GM12878 (cell line): ENCODE measurements at regions not wholly inside any gene's neighbourhood (a gene's known extent, or its start where the extent isn't known, plus 50 kb on each side); places are given as distances from the start of the nearest gene placed in this dataset.

Experiments
- BHLHE40 ChIP-seq, 2 experiments: fragments of 450-650 bp in 1 of 2; IDR thresholded peaks; 2 replicates each; pipeline ENCODE4 v1.6.1; 2011 to 2017; ENCODE audit warnings: low read depth in 2 of 2, borderline replicate concordance in 1 of 2, improper control_type of control experiment in 1 of 2, low read length in 1 of 2, mild to moderate bottlenecking in 1 of 2
- CTCF ChIP-seq, 3 experiments: IDR thresholded peaks in 2 of 3; conservative IDR thresholded peaks in 1 of 3; 2 replicates each; pipeline ENCODE4 v1.5.1; 2011; ENCODE audit warnings: low read depth in 3 of 3, low read length in 3 of 3, mild to moderate bottlenecking in 3 of 3, control low read depth in 2 of 3, moderate library complexity in 2 of 3, inconsistent platforms in 1 of 3, mixed read lengths in 1 of 3; ENCODE audit not compliant: control insufficient read depth in 2 of 3, insufficient read depth in 1 of 3; ENCODE audit errors: extremely low read depth in 1 of 3
- IRF3 ChIP-seq: fragments of 450-650 bp; IDR thresholded peaks from 2 replicates; pipeline ENCODE4 v1.6.1; 2014; ENCODE audit warnings: mild to moderate bottlenecking
- NFYB ChIP-seq: IDR thresholded peaks from 2 replicates; pipeline ENCODE4 v1.6.1; 2011; ENCODE audit warnings: low read depth, mild to moderate bottlenecking, low read length, improper control_type of control experiment, moderate library complexity; ENCODE audit not compliant: insufficient read depth
- TARDBP ChIP-seq: IDR thresholded peaks from 2 replicates; pipeline ENCODE4 v1.6.1; 2016; ENCODE audit warnings: borderline replicate concordance
- ZBTB40 ChIP-seq: fragments of 450-650 bp; IDR thresholded peaks from 2 replicates; pipeline ENCODE4 v1.6.1; 2016; ENCODE audit warnings: mild to moderate bottlenecking, moderate library complexity, borderline replicate concordance
- ZNF217 ChIP-seq: fragments of 450-650 bp; IDR thresholded peaks from 2 replicates; pipeline ENCODE4 v1.6.1; 2017; ENCODE audit warnings: antibody characterized with exemption, mild to moderate bottlenecking

- no peak for TF ChIP-seq CTCF (IDR thresholded peaks at IDR 0.05 in 2 of 3, conservative IDR thresholded peaks at IDR 0.05 in 1 of 3; ENCODE audit: control insufficient read depth in 2 of 3, extremely low read depth in 1 of 3, insufficient read depth in 1 of 3, low read depth in 3 of 3, low read length in 3 of 3)
- TF ChIP-seq ZNF217: no peak
- no peak for TF ChIP-seq ZBTB40
- no peak for TF ChIP-seq TARDBP
- TF ChIP-seq IRF3: no peak
- TF ChIP-seq BHLHE40 (IDR thresholded peaks at IDR 0.05; ENCODE audit: borderline replicate concordance in 1 of 2, low read depth in 2 of 2, low read length in 1 of 2): no peak
- no peak for TF ChIP-seq NFYB
Measured at GRCh38 chr3:94395851-94396250, 333.0 kb downstream of the NSUN3 start.
